VCaP (cell line): ENCODE measurements at regions not wholly inside any gene's neighbourhood (a gene's known extent, or its start where the extent isn't known, plus 50 kb on each side); places are given as distances from the start of the nearest gene placed in this dataset.
A peak's percentile ranks its signal among the peaks of the same experiment; 100 is the strongest.

Source experiments
- H3K27ac ChIP-seq: fragments of 450-650 bp; 2 replicates; pipeline ENCODE4 v1.5.1; 2017
- TF ChIP-seq, protein P1 (sequence below): fragments of 450-650 bp; conservative IDR thresholded peaks from 2 replicates; pipeline ENCODE4 v1.5.1; 2017; ENCODE audit warnings: mild to moderate bottlenecking, moderate library complexity

DNA sequence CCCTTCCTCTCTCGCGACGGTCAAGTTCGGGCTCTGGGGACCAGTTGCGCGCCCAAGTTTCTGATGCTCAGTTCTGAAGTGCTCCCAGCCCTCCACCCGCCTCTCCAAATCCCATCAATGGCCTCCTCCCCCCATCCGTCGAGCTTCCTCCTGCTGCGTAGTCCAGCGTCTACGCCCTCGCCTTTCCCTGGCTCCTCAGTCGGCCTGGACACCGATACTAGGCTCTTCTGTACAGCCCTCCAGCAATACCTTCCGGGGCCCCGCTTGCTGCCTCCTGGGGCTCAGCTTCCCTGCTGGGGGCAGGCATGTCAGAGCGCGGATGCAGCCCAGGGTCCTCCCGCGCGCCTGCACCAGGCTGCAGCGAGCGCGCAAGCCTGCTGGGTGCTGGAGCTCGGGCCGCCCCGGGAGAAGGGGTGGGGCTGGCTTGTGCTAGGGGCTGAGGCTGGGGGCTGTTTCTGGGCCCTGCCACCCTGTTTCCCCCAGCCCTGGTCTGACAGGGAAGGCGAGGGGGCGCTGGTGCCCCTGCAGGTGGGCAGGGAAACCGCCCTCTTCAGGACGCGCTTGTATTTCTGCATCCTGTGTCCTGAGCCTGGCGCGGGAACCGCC is 353.3 kb upstream of the SUCLG2 start:
- TF ChIP-seq, protein P1, sequence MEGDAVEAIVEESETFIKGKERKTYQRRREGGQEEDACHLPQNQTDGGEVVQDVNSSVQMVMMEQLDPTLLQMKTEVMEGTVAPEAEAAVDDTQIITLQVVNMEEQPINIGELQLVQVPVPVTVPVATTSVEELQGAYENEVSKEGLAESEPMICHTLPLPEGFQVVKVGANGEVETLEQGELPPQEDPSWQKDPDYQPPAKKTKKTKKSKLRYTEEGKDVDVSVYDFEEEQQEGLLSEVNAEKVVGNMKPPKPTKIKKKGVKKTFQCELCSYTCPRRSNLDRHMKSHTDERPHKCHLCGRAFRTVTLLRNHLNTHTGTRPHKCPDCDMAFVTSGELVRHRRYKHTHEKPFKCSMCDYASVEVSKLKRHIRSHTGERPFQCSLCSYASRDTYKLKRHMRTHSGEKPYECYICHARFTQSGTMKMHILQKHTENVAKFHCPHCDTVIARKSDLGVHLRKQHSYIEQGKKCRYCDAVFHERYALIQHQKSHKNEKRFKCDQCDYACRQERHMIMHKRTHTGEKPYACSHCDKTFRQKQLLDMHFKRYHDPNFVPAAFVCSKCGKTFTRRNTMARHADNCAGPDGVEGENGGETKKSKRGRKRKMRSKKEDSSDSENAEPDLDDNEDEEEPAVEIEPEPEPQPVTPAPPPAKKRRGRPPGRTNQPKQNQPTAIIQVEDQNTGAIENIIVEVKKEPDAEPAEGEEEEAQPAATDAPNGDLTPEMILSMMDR: peak; percentile 72
- H3K27ac ChIP-seq: peak overlapping the region; percentile 24; the same call in 1 of the 2 replicates

DNA sequence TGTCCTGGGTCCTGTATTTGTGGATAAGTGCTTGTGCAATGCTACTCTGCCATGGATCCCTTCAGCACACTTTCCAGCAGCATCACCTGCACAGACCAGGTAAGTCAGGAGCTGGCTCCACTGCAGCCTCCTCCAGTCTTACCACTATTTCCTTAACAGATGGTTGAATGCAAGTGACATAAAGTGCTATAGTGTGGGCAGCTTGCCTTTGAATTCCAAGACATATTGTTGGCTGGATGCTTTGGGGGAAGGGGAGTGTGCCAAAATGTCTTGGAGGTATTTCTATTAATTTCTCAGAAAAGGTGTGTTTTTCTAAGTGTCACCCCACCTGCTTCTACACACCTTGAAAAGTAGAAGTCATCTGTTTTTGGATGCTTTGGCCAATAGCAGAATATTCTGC is 352.2 kb upstream of the SUCLG2 start:
- no peak overlapping the region for H3K27ac ChIP-seq
- TF ChIP-seq, protein P1: no peak

DNA sequence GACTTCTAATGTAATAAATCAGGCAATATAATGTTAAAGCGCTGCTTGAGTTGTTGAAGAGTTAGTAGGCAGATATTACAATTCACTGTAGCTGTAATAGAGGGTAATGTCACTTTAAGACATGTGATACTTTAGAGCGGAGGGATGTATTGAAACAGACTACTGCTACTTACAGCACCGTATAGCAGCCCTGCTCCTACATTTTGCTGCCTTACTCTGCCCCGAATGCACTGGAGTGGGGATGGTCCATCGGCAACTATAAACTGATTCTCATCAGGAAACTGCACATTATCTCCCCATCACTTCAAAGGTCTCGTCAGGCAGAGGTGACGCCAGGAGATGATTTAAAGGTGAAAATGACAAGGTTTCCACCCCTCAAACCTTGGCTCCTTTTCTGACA is 349.7 kb upstream of the SUCLG2 start:
- no peak overlapping the region for H3K27ac ChIP-seq
- TF ChIP-seq, protein P1: no peak

DNA sequence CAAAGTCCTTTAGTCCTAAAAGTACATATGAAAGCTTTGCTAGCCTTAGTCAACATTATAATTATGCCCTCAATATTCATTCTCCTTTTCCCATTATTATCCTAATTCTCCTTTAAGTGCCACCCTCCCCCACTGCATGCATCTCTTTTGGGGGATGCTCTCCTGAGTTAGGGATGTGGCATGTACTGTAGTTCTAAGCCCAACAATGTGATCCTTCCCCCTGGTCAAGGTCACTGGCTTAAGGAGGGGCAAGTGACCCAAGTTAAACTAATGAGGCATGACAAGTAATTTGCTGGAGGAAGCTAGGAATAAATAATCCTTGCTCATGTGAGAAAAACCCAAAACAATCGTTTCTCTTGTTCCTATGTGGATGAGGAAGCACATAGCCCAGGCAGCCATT is 343.9 kb upstream of the SUCLG2 start:
- TF ChIP-seq, protein P1: no peak

DNA sequence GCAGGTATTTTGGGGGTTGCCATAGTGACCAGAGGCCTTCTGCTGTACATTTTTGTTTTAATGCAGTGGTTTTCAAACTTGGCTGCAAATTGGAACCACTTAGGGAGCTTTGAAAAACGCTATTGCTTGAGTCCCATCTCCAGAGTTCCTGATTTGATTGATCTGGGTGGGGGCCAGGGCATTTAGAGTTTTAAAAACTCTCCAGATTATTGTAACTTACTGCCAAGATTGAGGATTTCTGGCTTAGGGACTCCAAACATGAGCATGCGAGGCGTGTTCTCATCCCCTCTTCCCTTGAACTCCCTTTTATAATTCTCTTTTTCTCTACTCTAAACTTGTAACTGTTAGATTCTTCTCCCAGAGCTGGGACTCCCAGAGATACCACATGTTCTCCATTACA is 340.8 kb upstream of the SUCLG2 start:
- H3K27ac ChIP-seq: no peak overlapping the region
- TF ChIP-seq, protein P1: no peak

More for the DNA sequence above, 343.9 kb upstream of the SUCLG2 start:
- no peak overlapping the region for H3K27ac ChIP-seq

DNA sequence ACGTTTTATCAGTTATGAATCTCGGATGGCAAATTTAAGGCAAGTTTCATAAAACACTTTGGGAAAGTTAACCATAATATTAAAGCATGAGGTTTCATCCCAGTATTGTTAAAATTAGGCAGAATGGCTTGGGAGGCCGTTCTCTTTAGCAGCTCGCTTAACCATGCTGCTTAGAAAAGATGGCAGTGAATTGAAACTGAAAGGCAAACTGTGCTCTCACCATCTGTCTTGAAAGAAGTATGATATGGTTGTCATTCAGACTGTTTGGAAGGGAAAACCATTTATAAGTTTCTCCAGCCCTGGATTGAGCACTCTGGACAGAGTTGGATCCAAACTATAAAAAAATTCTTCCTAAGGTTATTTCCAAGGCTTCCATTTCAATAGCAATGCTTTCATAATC is 332.3 kb upstream of the SUCLG2 start:
- TF ChIP-seq, protein P1: no peak
- H3K27ac ChIP-seq: no peak overlapping the region

DNA sequence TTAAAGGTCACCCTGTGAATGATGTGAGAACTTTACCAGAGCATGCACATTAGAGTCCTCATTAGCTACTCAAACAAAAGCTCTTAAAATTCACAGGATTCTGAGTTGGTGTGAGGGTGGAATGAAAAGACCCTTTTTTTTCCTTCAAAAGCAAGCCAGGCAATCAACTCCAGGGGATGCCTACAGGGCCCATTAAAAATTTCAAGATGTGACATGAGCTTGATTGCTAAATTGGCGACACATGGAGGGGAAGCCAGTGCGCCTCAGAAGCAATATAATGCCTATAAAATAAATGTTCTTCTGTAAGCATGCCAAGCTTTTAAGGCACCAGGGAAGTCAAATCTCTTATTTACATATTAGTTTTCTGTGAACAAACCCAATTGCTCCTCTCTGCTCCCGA is 328.8 kb upstream of the SUCLG2 start:
- TF ChIP-seq, protein P1: no peak
- H3K27ac ChIP-seq: no peak overlapping the region

DNA sequence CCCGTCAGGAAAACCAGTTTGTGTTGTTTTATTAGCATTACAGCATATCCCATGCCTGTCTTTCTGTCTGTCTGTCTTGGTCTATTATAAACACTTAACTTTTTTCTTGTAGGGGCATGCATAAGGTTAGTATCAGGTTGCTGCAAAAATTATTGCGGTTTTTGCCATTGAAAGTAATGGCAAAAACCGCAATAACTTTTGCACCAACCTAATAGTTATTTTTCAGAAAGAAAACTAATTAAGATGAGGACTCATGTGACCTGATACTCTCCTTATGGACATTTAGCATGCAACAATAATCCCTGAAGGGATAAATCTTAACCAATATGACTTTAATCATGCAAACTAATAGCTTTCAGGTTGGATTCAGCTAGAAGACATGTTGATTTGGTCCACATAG is 326.7 kb upstream of the SUCLG2 start:
- TF ChIP-seq, protein P1: no peak
- no peak overlapping the region for H3K27ac ChIP-seq
